HG03066 (cell line): ENCODE measurements at regions not wholly inside any gene's neighbourhood (a gene's known extent, or its start where the extent isn't known, plus 50 kb on each side); places are given as distances from the start of the nearest gene placed in this dataset.

Experiments used
- ATAC-seq: cut with Tn5 transposase; IDR thresholded peaks from one replicate; pipeline ENCODE4 v1.9.1; 2021; ENCODE audit warnings: low read depth; ENCODE audit not compliant: unreplicated experiment

- no peak for ATAC-seq
Observed at GRCh38 chr20:50257860-50258259, 67.2 kb downstream of the CEBPB start.

- ATAC-seq, result no peak
Observed at GRCh38 chr20:50258790-50259483, 68.3 kb downstream of the CEBPB start.

- ATAC-seq, result no peak
Observed at GRCh38 chr20:50259705-50260478, 69.3 kb downstream of the CEBPB start.

- no peak for ATAC-seq
Observed at GRCh38 chr20:50260479-50261221, 70.0 kb downstream of the CEBPB start.

- no peak for ATAC-seq
Observed at GRCh38 chr20:50261471-50262212, 71.0 kb downstream of the CEBPB start.

GRCh38 chr20:50263831-50264230 lies 73.2 kb downstream of the CEBPB start:
- ATAC-seq, result no peak

- ATAC-seq, result no peak
Observed at GRCh38 chr20:50264534-50265145, 74.0 kb downstream of the CEBPB start.

GRCh38 chr20:50265245-50265946 lies 74.8 kb downstream of the CEBPB start:
- no peak for ATAC-seq

GRCh38 chr20:50266293-50267040 lies 75.8 kb downstream of the CEBPB start:
- no peak for ATAC-seq

- ATAC-seq, result no peak
Observed at GRCh38 chr20:50267041-50267865, 76.6 kb downstream of the CEBPB start.

- no peak for ATAC-seq
Observed at GRCh38 chr20:50267866-50268219, 77.2 kb downstream of the CEBPB start.

- ATAC-seq, result no peak
Observed at GRCh38 chr20:50269091-50270033, 78.7 kb downstream of the CEBPB start.

- no peak for ATAC-seq
Observed at GRCh38 chr20:50270034-50270395, 79.4 kb downstream of the CEBPB start.

GRCh38 chr20:50270569-50270968 lies 79.9 kb downstream of the CEBPB start:
- ATAC-seq, result no peak

GRCh38 chr20:50271176-50271575 lies 80.5 kb downstream of the CEBPB start:
- ATAC-seq, result no peak

- no peak for ATAC-seq
Observed at GRCh38 chr20:50271612-50272011, 81.0 kb downstream of the CEBPB start.

GRCh38 chr20:50272030-50272723 lies 81.5 kb downstream of the CEBPB start:
- ATAC-seq, result no peak
